SK-N-SH treated with all-trans-retinoic acid at 6 μM for 48 hours (cell line): ENCODE measurements at regions not wholly inside any gene's neighbourhood (a gene's known extent, or its start where the extent isn't known, plus 50 kb on each side); places are given as distances from the start of the nearest gene placed in this dataset.
"Not testable (repeated sequence)": the region's sequence is repeated elsewhere in the genome, so short reads cannot be mapped to it uniquely, and the experiment has no call there.

ENCODE experiments used
- ATAC-seq: fragments of 200-7000 bp; cut with Tn5 transposase; 3 replicates; pipeline ENCODE4 v1.9.1; 2020; ENCODE audit warnings: mild to moderate bottlenecking, moderate library complexity
- ARNTL ChIP-seq: fragments of 450-650 bp; formaldehyde crosslinking; IDR thresholded peaks from 2 replicates; pipeline ENCODE4 v1.5.0; 2020; ENCODE audit warnings: low read depth, mild to moderate bottlenecking, moderate library complexity, borderline replicate concordance
- BACH2 ChIP-seq: fragments of 250-450 bp; sonication (Bioruptor Pico); IDR thresholded peaks from 2 replicates; pipeline ENCODE4 v1.9.0; 2021; ENCODE audit warnings: mild to moderate bottlenecking, borderline replicate concordance
- CSDC2 ChIP-seq: fragments of 250-450 bp; sonication (Bioruptor Pico); IDR thresholded peaks from 2 replicates; pipeline ENCODE4 v1.5.0; 2020; ENCODE audit warnings: mild to moderate bottlenecking, moderate library complexity
- GLIS3 ChIP-seq: fragments of 250-450 bp; sonication (Bioruptor Pico); IDR thresholded peaks from 2 replicates; pipeline ENCODE4 v1.5.0; 2020; ENCODE audit warnings: mild to moderate bottlenecking, moderate library complexity
- ISL1 ChIP-seq: fragments of 250-450 bp; sonication (Bioruptor Pico); IDR thresholded peaks from 2 replicates; pipeline ENCODE4 v2.1.2; 2022; ENCODE audit warnings: mild to moderate bottlenecking, moderate library complexity
- OSR1 ChIP-seq: fragments of 250-450 bp; sonication (Bioruptor Pico); IDR thresholded peaks from 2 replicates; pipeline ENCODE4 v1.8.0; 2022; ENCODE audit warnings: moderate library complexity, mild to moderate bottlenecking, inconsistent platforms
- RARB ChIP-seq: fragments of 250-450 bp; sonication (Bioruptor Pico); IDR thresholded peaks from 2 replicates; pipeline ENCODE4 v1.8.0; 2021; ENCODE audit warnings: mild to moderate bottlenecking, moderate library complexity
- SNAI2 ChIP-seq: fragments of 250-450 bp; sonication (Bioruptor Pico); IDR thresholded peaks from 2 replicates; pipeline ENCODE4 v1.5.0; 2020; ENCODE audit warnings: mild to moderate bottlenecking, moderate library complexity
- TCF4 ChIP-seq: fragments of 250-450 bp; sonication (Bioruptor Pico); IDR thresholded peaks from 2 replicates; pipeline ENCODE4 v1.8.0; 2021; ENCODE audit warnings: mild to moderate bottlenecking, moderate library complexity, borderline replicate concordance
- TOX ChIP-seq: fragments of 250-450 bp; sonication (Bioruptor Pico); IDR thresholded peaks from 2 replicates; pipeline ENCODE4 v1.8.0; 2021; ENCODE audit warnings: mild to moderate bottlenecking, moderate library complexity, borderline replicate concordance
- ZC3H10 ChIP-seq: fragments of 250-450 bp; sonication (Bioruptor Pico); IDR thresholded peaks from 2 replicates; pipeline ENCODE4 v1.5.1; 2021; ENCODE audit warnings: mild to moderate bottlenecking, moderate library complexity
- ZFP3 ChIP-seq: fragments of 250-450 bp; sonication (Bioruptor Pico); IDR thresholded peaks from 2 replicates; pipeline ENCODE4 v1.5.0; 2020; ENCODE audit warnings: mild to moderate bottlenecking, moderate library complexity
- ZFP30 ChIP-seq: fragments of 450-650 bp; formaldehyde crosslinking; IDR thresholded peaks from 2 replicates; pipeline ENCODE4 v1.5.0; 2022; ENCODE audit warnings: mild to moderate bottlenecking, moderate library complexity
- ZNF70 ChIP-seq: fragments of 450-650 bp; formaldehyde crosslinking; IDR thresholded peaks from 2 replicates; pipeline ENCODE4 v1.5.0; 2020; ENCODE audit warnings: mild to moderate bottlenecking, moderate library complexity
- ZNF8 ChIP-seq: fragments of 450-650 bp; formaldehyde crosslinking; IDR thresholded peaks from 2 replicates; pipeline ENCODE4 v1.5.0; 2020; ENCODE audit warnings: mild to moderate bottlenecking, moderate library complexity
- TF ChIP-seq, protein P1 (sequence below): fragments of 250-450 bp; sonication (Bioruptor Pico); IDR thresholded peaks from 2 replicates; pipeline ENCODE4 v1.5.1; 2020; ENCODE audit warnings: low read depth, mild to moderate bottlenecking, moderate library complexity
- TF ChIP-seq, protein P2 (sequence below): fragments of 250-450 bp; sonication (Bioruptor Pico); IDR thresholded peaks from 2 replicates; pipeline ENCODE4 v1.5.1; 2021; ENCODE audit warnings: mild to moderate bottlenecking, moderate library complexity
- TF ChIP-seq, protein P3 (sequence below): fragments of 250-450 bp; sonication (Bioruptor Pico); IDR thresholded peaks from 2 replicates; pipeline ENCODE4 v1.5.0; 2020; ENCODE audit warnings: mild to moderate bottlenecking, moderate library complexity
- TF ChIP-seq, protein P4 (sequence below): fragments of 250-450 bp; sonication (Bioruptor Pico); IDR thresholded peaks from 2 replicates; pipeline ENCODE4 v1.8.0; 2021; ENCODE audit warnings: low read depth, mild to moderate bottlenecking, moderate library complexity, borderline replicate concordance
- TF ChIP-seq, protein P5 (sequence below): fragments of 250-450 bp; sonication (Bioruptor Pico); IDR thresholded peaks from 2 replicates; pipeline ENCODE4 v1.8.0; 2020; ENCODE audit warnings: mild to moderate bottlenecking, moderate library complexity, borderline replicate concordance

DNA sequence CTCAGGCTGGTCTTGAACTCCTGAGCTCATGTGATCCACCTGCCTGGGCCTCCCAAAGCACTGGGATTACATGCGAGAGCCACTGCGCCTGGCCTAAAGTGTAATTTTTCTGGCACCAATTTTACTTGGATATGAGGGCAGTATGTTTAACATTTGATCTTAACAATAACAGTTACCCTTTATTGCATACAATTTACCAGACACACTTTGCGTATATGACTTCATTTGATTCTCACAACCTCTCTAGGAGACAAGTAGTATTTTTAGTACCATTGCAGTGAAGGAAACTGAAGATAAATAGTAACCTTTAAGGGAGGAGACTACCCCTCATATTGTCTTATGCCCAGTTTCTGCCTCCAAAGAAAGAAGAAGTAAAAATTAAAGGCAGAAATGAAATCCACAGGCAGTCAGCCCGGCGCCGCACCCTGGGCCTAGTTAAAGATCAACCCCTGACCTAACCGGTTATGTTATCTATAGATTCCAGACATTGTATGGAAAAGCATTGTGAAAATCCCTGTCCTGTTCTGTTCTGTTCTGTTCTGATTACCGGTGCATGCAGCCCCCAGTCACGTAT lies 54.0 kb downstream of the CYP26A1 start:
- not testable (repeated sequence) for ATAC-seq

DNA sequence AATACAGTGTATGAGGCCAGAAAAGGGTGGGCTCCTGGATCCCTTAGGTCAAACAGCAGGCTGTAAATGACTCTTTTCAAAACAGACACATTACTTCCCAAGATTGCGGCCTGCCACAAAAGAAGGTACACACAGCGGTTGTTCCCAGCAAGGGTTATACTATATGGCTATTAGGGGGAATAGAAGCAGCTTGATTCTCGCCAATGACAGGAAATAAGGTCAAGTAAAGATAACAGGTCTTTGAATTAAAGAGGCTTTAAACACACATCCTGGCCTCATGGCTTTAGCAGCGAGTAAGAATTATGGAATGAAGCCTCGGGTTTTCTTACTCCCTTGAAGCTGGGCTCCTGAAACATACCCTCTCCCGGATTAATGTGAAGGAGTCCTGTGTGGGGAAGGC lies 58.3 kb downstream of the CYP26A1 start:
- no peak for TF ChIP-seq BACH2 (CRISPR knock-in tag)
- no peak for TF ChIP-seq ZNF70 (CRISPR knock-in tag)
- no peak for ATAC-seq

DNA sequence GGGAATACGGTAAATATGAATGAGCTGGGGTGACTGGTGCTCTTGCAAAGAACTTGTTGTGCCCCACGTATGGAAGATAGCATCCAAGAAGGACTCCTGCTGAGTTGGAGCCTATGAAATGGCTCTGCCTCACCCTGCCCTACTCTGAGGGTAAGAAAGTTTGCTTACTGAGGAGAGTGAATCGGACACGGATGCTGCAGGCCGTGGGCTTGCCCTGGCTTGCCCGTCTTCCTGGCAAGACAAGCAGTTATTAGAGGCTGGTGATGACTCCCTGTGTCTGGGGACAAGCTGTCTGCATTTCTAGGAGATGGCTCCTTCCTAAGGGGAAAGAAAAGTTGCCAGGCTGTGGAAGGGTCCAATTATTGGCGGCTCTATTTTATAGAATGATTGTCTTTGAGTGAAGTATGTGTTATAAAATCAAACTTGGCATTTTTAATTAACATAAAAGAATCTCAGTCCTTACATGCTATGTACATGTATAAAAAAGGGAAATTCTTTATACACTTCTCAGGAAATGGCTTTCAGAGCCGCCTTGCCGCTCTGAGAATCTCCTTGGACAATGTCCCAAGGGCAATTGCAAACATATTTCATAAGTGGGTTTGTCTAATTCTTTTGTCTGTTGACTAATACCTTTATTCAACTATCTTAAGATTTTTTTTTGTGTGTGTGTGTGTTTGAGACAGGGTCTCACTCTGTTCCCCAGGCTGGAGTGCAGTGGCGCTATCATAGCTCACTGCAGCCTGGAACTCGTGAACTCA lies 64.6 kb downstream of the CYP26A1 start:
- TF ChIP-seq, protein P1, sequence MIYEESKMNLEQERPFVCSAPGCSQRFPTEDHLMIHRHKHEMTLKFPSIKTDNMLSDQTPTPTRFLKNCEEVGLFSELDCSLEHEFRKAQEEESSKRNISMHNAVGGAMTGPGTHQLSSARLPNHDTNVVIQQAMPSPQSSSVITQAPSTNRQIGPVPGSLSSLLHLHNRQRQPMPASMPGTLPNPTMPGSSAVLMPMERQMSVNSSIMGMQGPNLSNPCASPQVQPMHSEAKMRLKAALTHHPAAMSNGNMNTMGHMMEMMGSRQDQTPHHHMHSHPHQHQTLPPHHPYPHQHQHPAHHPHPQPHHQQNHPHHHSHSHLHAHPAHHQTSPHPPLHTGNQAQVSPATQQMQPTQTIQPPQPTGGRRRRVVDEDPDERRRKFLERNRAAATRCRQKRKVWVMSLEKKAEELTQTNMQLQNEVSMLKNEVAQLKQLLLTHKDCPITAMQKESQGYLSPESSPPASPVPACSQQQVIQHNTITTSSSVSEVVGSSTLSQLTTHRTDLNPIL (CRISPR knock-in tag), result no peak
- TF ChIP-seq, protein P2, sequence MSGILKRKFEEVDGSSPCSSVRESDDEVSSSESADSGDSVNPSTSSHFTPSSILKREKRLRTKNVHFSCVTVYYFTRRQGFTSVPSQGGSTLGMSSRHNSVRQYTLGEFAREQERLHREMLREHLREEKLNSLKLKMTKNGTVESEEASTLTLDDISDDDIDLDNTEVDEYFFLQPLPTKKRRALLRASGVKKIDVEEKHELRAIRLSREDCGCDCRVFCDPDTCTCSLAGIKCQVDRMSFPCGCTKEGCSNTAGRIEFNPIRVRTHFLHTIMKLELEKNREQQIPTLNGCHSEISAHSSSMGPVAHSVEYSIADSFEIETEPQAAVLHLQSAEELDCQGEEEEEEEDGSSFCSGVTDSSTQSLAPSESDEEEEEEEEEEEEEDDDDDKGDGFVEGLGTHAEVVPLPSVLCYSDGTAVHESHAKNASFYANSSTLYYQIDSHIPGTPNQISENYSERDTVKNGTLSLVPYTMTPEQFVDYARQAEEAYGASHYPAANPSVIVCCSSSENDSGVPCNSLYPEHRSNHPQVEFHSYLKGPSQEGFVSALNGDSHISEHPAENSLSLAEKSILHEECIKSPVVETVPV, result no peak
- no peak for TF ChIP-seq ZNF8
- TF ChIP-seq ZC3H10 (CRISPR knock-in tag), result no peak
- TF ChIP-seq BACH2 (CRISPR knock-in tag), result no peak
- no peak for TF ChIP-seq ARNTL (CRISPR knock-in tag)
- no peak for TF ChIP-seq ISL1
- TF ChIP-seq, protein P3, sequence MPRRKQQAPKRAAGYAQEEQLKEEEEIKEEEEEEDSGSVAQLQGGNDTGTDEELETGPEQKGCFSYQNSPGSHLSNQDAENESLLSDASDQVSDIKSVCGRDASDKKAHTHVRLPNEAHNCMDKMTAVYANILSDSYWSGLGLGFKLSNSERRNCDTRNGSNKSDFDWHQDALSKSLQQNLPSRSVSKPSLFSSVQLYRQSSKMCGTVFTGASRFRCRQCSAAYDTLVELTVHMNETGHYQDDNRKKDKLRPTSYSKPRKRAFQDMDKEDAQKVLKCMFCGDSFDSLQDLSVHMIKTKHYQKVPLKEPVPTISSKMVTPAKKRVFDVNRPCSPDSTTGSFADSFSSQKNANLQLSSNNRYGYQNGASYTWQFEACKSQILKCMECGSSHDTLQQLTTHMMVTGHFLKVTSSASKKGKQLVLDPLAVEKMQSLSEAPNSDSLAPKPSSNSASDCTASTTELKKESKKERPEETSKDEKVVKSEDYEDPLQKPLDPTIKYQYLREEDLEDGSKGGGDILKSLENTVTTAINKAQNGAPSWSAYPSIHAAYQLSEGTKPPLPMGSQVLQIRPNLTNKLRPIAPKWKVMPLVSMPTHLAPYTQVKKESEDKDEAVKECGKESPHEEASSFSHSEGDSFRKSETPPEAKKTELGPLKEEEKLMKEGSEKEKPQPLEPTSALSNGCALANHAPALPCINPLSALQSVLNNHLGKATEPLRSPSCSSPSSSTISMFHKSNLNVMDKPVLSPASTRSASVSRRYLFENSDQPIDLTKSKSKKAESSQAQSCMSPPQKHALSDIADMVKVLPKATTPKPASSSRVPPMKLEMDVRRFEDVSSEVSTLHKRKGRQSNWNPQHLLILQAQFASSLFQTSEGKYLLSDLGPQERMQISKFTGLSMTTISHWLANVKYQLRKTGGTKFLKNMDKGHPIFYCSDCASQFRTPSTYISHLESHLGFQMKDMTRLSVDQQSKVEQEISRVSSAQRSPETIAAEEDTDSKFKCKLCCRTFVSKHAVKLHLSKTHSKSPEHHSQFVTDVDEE (CRISPR knock-in tag), result no peak
- no peak for TF ChIP-seq ZNF70 (CRISPR knock-in tag)
- TF ChIP-seq, protein P4, sequence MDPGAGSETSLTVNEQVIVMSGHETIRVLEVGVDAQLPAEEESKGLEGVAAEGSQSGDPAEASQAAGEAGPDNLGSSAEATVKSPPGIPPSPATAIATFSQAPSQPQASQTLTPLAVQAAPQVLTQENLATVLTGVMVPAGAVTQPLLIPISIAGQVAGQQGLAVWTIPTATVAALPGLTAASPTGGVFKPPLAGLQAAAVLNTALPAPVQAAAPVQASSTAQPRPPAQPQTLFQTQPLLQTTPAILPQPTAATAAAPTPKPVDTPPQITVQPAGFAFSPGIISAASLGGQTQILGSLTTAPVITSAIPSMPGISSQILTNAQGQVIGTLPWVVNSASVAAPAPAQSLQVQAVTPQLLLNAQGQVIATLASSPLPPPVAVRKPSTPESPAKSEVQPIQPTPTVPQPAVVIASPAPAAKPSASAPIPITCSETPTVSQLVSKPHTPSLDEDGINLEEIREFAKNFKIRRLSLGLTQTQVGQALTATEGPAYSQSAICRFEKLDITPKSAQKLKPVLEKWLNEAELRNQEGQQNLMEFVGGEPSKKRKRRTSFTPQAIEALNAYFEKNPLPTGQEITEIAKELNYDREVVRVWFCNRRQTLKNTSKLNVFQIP (CRISPR knock-in tag), result no peak
- no peak for TF ChIP-seq RARB
- TF ChIP-seq TCF4, result no peak
- no peak; the same call in 2 of the 3 replicates for ATAC-seq

DNA sequence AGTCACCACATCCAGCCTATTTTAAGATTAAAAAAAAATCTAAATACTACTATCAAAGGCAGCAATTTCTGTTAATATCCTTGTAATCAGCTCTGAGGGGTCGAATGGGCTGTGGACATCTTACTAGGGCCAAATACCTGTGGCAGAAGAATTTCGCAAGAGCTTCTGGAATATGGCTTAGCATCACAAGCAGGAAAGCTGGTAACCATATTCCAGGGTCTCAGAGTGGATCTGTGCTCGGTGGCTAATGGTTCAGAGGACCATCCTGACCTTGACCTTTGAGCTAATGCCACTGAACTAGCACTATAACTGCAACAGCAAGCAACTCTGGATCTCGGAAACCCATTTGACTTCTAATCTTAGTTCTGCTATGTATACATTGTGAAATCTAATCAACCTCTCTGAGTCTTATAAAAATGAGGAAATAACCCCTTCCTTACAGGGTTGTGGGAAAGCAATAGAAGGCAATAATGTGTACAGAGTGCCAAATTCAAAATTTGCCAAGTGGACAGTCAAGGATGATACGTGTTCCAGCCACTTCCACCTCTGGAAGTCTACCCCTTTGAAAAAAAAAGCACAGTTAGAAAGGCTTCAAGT lies 65.5 kb downstream of the CYP26A1 start:
- no peak for ATAC-seq
- TF ChIP-seq ZNF8 (no peak), ZNF70 (CRISPR knock-in tag) (no peak), TCF4 (no peak), ARNTL (CRISPR knock-in tag) (no peak), ZFP3 (CRISPR knock-in tag) (no peak), TOX (CRISPR knock-in tag) (no peak), OSR1 (no peak), SNAI2 (CRISPR knock-in tag) (no peak), RARB (no peak), BACH2 (CRISPR knock-in tag) (no peak), GLIS3 (no peak), CSDC2 (no peak), ZFP30 (CRISPR knock-in tag) (no peak)
- TF ChIP-seq, protein P5, sequence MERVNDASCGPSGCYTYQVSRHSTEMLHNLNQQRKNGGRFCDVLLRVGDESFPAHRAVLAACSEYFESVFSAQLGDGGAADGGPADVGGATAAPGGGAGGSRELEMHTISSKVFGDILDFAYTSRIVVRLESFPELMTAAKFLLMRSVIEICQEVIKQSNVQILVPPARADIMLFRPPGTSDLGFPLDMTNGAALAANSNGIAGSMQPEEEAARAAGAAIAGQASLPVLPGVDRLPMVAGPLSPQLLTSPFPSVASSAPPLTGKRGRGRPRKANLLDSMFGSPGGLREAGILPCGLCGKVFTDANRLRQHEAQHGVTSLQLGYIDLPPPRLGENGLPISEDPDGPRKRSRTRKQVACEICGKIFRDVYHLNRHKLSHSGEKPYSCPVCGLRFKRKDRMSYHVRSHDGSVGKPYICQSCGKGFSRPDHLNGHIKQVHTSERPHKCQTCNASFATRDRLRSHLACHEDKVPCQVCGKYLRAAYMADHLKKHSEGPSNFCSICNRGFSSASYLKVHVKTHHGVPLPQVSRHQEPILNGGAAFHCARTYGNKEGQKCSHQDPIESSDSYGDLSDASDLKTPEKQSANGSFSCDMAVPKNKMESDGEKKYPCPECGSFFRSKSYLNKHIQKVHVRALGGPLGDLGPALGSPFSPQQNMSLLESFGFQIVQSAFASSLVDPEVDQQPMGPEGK, result no peak
- TF ChIP-seq, protein P1 (CRISPR knock-in tag), result no peak
- TF ChIP-seq, protein P4 (CRISPR knock-in tag), result no peak
